Fibroblast of peridontal ligament (primary cell): ENCODE measurements at regions not wholly inside any gene's neighbourhood (a gene's known extent, or its start where the extent isn't known, plus 50 kb on each side); places are given as distances from the start of the nearest gene placed in this dataset.

Experiments used
- DNase-seq: peaks from one replicate; pipeline ENCODE4 v3.0.0-alpha.2; 2010; ENCODE audit errors: extremely low read depth

DNA sequence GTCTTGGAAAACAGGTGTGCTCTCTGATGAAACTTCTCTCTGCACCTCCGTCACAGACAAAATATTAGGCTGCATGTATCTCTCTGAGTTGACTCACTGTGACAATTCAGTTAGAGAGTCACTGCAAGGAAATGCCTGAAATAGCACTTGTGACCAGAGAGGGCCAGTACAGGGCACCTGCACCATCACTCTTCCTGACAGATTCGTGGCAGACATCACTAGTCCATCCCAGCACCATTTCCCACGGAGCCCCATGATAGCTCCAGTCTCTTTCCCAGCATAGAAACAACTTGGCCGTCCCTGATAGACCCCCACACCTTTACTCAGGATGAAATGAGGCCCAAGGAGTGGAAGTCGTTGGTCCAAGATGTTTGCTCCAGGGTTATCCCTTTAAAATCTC, 73.3 kb upstream of the ISX start:
- DNase-seq, result no peak

DNA sequence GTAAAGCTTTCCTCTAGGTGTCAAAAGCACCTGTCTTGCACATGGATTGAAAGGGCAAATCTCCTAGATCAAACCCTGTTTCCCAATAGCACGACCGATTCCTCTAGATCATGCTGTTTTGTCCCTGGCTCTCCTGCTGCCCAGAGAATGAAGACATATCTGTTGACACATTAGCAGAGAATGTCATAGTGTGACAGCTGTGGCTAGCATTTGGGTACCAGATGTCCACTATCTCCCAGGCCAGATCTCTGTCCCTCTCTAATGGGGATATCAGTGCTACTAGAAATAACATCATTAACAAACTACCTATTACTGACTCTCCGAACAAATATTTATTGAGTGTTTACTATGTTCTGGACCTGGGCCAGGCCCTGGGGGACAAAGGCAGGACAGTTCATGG, 72.4 kb upstream of the ISX start:
- no peak for DNase-seq

DNA sequence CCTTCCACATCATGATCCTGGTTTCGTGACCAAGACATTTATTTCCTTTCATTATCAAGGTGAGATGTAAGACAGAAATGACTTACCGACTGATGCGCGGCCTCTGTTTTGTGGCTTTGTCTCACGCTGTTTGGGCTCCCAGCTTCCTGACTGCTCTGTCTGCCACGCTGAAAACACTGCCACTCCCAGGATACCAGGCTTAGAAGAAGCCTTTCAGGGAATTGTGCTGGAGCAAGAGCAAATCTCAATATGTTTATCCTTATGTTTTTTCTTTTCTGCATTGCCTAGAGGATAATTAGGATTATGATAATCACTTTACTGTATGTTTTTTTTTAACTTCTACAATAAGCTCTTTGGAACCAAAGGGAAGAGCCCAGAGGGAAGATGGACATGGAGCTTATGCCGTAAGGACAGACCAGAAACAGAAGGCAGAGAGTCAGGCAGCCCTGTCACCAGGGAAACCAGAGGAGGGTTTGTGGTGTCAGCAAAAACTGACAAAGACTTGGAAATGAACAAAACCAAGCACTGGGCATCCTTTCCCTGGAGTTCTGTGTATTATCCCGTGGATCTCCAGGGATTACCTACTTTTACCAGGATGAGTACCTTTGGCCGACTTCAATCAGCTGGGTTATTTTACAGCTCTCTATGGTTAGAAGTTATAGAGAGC, 68.2 kb upstream of the ISX start:
- DNase-seq, result no peak

DNA sequence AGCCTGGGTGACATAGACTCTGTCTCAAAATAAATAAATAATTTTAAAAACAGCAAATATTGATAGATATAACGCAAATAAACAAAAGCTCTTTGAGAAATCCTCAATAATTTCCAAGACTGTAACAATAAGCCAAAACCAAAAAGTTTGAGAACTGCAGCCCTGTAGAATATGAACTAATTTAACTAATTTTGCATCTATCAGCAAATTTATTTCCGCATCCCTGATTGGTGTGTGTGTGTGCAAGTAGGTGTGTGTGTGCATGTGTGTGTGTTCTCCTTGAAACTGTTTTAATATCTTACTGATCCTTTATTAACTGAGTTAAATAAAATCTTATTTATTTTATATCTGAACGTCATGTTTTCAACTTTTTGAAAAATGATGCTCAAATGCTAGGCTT, 67.0 kb upstream of the ISX start:
- no peak for DNase-seq

DNA sequence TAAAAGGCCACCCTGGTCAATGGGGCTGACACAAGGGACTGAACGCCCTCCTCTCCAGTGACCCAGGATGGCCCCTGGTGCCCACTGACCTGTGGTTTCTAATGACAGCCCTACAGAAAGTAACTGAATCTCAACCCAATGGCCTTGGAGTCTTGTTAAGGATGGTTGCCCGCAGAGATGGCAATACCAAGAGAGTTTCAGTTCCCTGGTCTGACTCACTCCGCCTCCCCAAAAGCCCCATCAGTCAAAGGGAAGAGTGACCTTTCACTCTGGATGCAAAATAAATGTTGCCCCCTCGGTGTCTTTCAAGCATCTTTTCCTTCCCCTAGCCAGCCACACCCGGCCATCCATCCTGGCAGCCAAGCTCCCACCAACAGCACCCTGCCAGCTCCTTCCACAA, 57.7 kb upstream of the ISX start:
- no peak for DNase-seq

DNA sequence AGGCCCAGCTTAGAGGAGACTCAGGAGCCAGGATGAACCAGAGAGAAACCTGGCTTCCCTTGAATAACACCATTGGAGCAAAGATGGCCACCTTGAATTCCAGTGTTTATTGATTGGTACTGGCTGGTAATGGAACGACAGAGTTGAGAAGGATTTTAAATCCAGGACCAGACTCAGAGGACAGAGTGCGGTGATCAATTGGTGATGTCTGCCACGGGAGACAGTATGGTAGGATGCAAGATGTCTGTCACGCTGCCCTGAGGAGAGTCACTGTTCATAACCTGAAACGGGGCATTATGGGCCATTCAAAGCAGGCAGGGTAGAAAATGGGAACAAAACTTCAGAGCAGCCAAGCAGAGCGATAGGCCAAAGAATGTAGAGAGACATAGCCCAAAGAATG, 55.4 kb upstream of the ISX start:
- DNase-seq, result no peak

DNA sequence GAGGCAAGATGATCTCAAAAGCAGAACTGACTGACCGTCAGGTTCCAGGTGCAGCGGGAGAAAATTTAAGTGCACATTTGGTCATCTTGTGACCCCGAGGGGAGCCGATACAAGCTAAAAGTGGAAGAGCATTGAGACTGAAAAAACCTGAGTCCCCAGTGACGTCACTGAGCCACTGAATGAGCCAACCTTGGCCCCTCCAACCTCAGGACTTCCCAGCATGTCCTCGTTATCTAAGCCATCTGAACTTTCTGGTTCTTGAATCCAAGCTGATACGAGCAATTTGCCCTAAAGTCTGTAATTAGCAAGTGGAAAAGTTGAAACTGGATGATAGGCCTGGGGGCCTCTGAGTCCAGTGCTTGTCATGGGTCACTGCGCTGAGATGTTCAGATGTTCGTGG, 51.1 kb upstream of the ISX start:
- DNase-seq, result no peak
